ENCODE measurements at regions not wholly inside any gene's neighbourhood (a gene's known extent, or its start where the extent isn't known, plus 50 kb on each side); places are given as distances from the start of the nearest gene placed in this dataset.

GRCh38 chr4:45120163-45120562 lies 393.8 kb upstream of the GNPDA2 start:
- no peaks in the 10 kb centered on the region for H3K27me3 Mint-ChIP-seq (ENCODE audit: low read depth)

GRCh38 chr4:45119376-45119775 lies 393.0 kb upstream of the GNPDA2 start:
- H3K27me3 Mint-ChIP-seq (ENCODE audit: low read depth), result no peaks in the 10 kb centered on the region
- no peaks in the 10 kb centered on the region for H3K36me3 Mint-ChIP-seq (ENCODE audit: low read depth)
- no peak overlapping the region for H3K4me3 Mint-ChIP-seq
- H3K9me3 Mint-ChIP-seq, result no peaks in the 10 kb centered on the region
- no peak for DNase-seq (ENCODE audit: low read depth, low spot score)
- TF ChIP-seq CTCF (conservative IDR thresholded peaks at IDR 0.05), result no peak
- no peak overlapping the region for H3K27ac Mint-ChIP-seq (ENCODE audit: unreplicated experiment)
- no peaks in the 10 kb centered on the region for H3K4me1 Mint-ChIP-seq

More at GRCh38 chr4:45120163-45120562, 393.8 kb upstream of the GNPDA2 start:
- TF ChIP-seq CTCF (conservative IDR thresholded peaks at IDR 0.05), result no peak
- Mint-ChIP-seq H3K4me1 (no peaks in the 10 kb centered on the region), H3K36me3 (ENCODE audit: low read depth) (no peaks in the 10 kb centered on the region), H3K4me3 (no peak overlapping the region), H3K9me3 (no peaks in the 10 kb centered on the region), H3K27ac (ENCODE audit: unreplicated experiment) (no peak overlapping the region)
- DNase-seq (ENCODE audit: low read depth, low spot score), result no peak

DNA sequence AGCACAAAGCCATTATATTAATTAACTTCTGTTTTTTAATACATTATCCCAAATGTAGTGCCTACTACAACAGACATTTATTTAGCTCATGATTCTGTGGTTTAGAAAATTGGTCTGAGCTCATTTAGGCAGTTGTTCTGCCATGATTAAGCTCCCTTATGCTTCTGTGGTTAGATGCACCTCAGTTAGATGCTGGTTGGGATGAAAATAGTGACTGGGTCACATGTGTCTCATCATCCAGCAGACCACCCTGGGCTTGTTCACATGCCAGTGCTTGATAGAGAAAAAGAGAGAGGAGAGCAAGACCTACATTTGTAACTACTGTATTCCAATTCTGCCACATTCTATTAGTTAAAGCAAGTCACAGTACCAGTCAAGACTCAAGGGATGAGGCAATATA lies 376.4 kb upstream of the GNPDA2 start:
- H3K4me1 Mint-ChIP-seq, result peaks cover 9% of the 10 kb centered on the region
- no peaks in the 10 kb centered on the region for H3K9me3 Mint-ChIP-seq
- no peak for DNase-seq (ENCODE audit: low read depth, low spot score)
- H3K4me3 Mint-ChIP-seq, result no peak overlapping the region
- TF ChIP-seq CTCF (conservative IDR thresholded peaks at IDR 0.05), result no peak
- no peak overlapping the region for H3K27ac Mint-ChIP-seq (ENCODE audit: unreplicated experiment)
- no peaks in the 10 kb centered on the region for H3K36me3 Mint-ChIP-seq (ENCODE audit: low read depth)
- H3K27me3 Mint-ChIP-seq (ENCODE audit: low read depth), result no peaks in the 10 kb centered on the region

DNA sequence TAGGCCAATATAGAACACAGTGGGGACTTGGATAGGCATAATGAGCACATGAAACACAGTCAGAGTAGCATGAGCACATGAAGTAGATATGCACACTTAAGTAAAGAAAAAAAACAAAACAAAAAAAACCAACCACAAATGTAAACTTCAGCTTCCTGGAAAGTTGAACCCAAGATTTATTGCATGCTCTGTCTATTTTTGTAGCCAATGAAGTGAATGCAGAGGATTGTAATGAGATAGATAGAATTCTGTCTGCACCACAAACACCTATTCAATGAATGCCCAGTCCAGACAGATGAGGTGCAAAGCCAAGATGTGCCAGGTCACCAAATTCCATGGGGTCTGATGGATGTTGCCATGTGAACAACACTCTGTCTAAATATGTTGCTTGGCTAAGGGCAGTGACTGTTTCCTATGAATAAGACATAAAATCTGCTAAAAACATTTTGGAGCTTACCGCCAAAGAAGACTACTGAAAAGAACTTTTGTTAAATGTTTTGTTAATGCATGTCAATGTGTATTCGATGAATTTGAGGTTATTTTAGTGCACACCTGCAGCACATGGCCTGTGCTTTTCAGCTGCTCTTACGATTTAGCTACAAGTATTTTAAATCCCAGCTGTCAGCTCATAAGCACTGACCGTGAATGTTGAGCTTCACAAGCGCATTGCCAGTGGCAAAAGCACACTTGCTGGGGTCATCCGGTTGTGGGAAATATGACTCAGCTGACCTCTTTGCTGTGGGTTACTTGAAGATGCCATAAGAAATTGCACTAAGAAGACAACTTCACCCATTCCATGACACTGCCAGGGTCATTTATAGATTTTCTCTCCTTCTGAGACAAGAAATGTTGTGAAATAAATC lies 374.8 kb upstream of the GNPDA2 start:
- Mint-ChIP-seq H3K9me3 (no peaks in the 10 kb centered on the region), H3K4me3 (no peak overlapping the region), H3K36me3 (ENCODE audit: low read depth) (no peaks in the 10 kb centered on the region), H3K4me1 (peaks cover 9% of the 10 kb centered on the region), H3K27ac (ENCODE audit: unreplicated experiment) (no peak overlapping the region), H3K27me3 (ENCODE audit: low read depth) (no peaks in the 10 kb centered on the region)
- DNase-seq (ENCODE audit: low read depth, low spot score), result no peak
- no peak for TF ChIP-seq CTCF (conservative IDR thresholded peaks at IDR 0.05)

DNA sequence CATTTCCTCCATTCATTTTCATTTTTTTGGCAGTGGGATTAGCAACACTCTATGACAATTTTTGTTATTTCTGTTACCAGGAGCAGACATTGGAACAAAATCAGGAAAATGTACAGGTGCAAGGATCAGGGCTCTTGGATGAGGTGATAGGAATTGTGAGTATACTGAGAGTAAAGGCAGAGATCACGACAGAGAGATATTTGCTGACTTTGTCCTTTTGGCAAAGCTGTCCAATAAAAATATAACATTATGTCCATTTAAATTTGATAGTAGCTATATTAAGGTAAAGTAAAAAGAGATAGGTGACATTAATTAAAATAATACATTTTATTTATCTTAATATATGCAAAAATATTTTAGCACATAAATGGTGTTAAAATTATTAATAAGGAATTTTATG lies 373.1 kb upstream of the GNPDA2 start:
- H3K27ac Mint-ChIP-seq (ENCODE audit: unreplicated experiment), result no peak overlapping the region
- H3K4me3 Mint-ChIP-seq, result no peak overlapping the region
- DNase-seq (ENCODE audit: low read depth, low spot score), result no peak
- no peaks in the 10 kb centered on the region for H3K9me3 Mint-ChIP-seq
- TF ChIP-seq CTCF (conservative IDR thresholded peaks at IDR 0.05), result no peak
- no peaks in the 10 kb centered on the region for H3K27me3 Mint-ChIP-seq (ENCODE audit: low read depth)
- no peaks in the 10 kb centered on the region for H3K36me3 Mint-ChIP-seq (ENCODE audit: low read depth)
- H3K4me1 Mint-ChIP-seq, result peaks cover 9% of the 10 kb centered on the region
